GM23338 (cell line): ENCODE measurements at regions not wholly inside any gene's neighbourhood (a gene's known extent, or its start where the extent isn't known, plus 50 kb on each side); places are given as distances from the start of the nearest gene placed in this dataset.
"Not testable (repeated sequence)": the region's sequence is repeated elsewhere in the genome, so short reads cannot be mapped to it uniquely, and the experiment has no call there.

Experiments used
- ATAC-seq: fragments of 200-7000 bp; cut with Tn5 transposase; 3 replicates; pipeline ENCODE4 v1.9.1; 2020
- DNase-seq: peaks from one replicate; pipeline ENCODE4 v3.0.0-alpha.2; 2015; ENCODE audit warnings: low spot score
- H2AFZ ChIP-seq: fragments of 200-600 bp; sonication (generic); 2 replicates; pipeline ENCODE4 v1.8.0; 2016; ENCODE audit warnings: antibody characterized with exemption, mild to moderate bottlenecking, moderate library complexity
- H3F3A ChIP-seq: fragments of 200-600 bp; sonication (generic); replicated peaks from 2 replicates; pipeline ENCODE4 v1.8.0; 2017; ENCODE audit warnings: antibody characterized with exemption, mixed run types, low read depth
- H3K27ac ChIP-seq: fragments of 200-600 bp; sonication (generic); 2 replicates; pipeline ENCODE4 v1.6.1; 2016; ENCODE audit warnings: low read depth
- H3K27me3 ChIP-seq: fragments of 200-600 bp; sonication (generic); 2 replicates; pipeline ENCODE4 v1.8.0; 2016; ENCODE audit warnings: mild to moderate bottlenecking, mixed run types, moderate library complexity; ENCODE audit not compliant: insufficient read depth
- H3K36me3 ChIP-seq: fragments of 200-600 bp; sonication (generic); 2 replicates; pipeline ENCODE4 v1.8.0; 2016; ENCODE audit warnings: mild to moderate bottlenecking; ENCODE audit not compliant: insufficient read depth
- H3K4me1 ChIP-seq: fragments of 200-600 bp; sonication (generic); 2 replicates; pipeline ENCODE4 v1.8.0; 2016; ENCODE audit warnings: mild to moderate bottlenecking, moderate library complexity; ENCODE audit not compliant: insufficient read depth
- H3K4me2 ChIP-seq: fragments of 200-600 bp; sonication (generic); 2 replicates; pipeline ENCODE4 v1.7.1; 2017; ENCODE audit warnings: mixed run types
- H3K4me3 ChIP-seq: fragments of 200-600 bp; sonication (generic); 2 replicates; pipeline ENCODE4 v1.6.1; 2016; ENCODE audit warnings: mixed run types
- H3K79me2 ChIP-seq: fragments of 200-600 bp; sonication (generic); replicated peaks from 2 replicates; pipeline ENCODE4 v1.8.0; 2017; ENCODE audit warnings: mild to moderate bottlenecking; ENCODE audit not compliant: insufficient read depth
- H3K9me2 ChIP-seq: fragments of 200-600 bp; sonication (generic); 2 replicates; pipeline ENCODE4 v1.8.0; 2017; ENCODE audit not compliant: insufficient read depth
- H4K20me1 ChIP-seq: fragments of 200-600 bp; sonication (generic); replicated peaks from 2 replicates; pipeline ENCODE4 v1.8.0; 2017; ENCODE audit warnings: mild to moderate bottlenecking; ENCODE audit not compliant: insufficient read depth
- H3K27ac Mint-ChIP-seq: 2 replicates; pipeline ENCODE4 v1.8.0; 2020; ENCODE audit warnings: inconsistent platforms, mild to moderate bottlenecking, moderate library complexity, mixed read lengths
- H3K27me3 Mint-ChIP-seq: 3 replicates; pipeline ENCODE4 v1.8.0; 2022; ENCODE audit warnings: low read depth, mild to moderate bottlenecking, moderate library complexity, mixed read lengths, inconsistent platforms; ENCODE audit not compliant: insufficient read depth, poor library complexity
- H3K36me3 Mint-ChIP-seq: 3 replicates; pipeline ENCODE4 v1.8.0; 2021; ENCODE audit warnings: low read depth, mild to moderate bottlenecking, inconsistent platforms, moderate library complexity, mixed read lengths
- H3K4me1 Mint-ChIP-seq: 3 replicates; pipeline ENCODE4 v1.8.0; 2020; ENCODE audit warnings: mild to moderate bottlenecking, inconsistent platforms, mixed read lengths
- H3K4me3 Mint-ChIP-seq: 3 replicates; pipeline ENCODE4 v1.8.0; 2021; ENCODE audit warnings: moderate library complexity, mild to moderate bottlenecking, inconsistent platforms, mixed read lengths
- H3K9me3 Mint-ChIP-seq: 3 replicates; pipeline ENCODE4 v1.8.0; 2020; ENCODE audit warnings: moderate library complexity, mild to moderate bottlenecking, inconsistent platforms, mixed read lengths
- CTCF ChIP-seq, 2 experiments: fragments of 200-600 bp in 1 of 2; sonication (generic) in 1 of 2; conservative IDR thresholded peaks; 2 replicates each; pipeline versions ENCODE4 v1.5.1 to v1.6.1; 2016 to 2017; ENCODE audit warnings: antibody characterized with exemption in 2 of 2, low read depth in 2 of 2, mild to moderate bottlenecking in 2 of 2, moderate library complexity in 1 of 2
- ETS1 ChIP-seq: IDR thresholded peaks from 2 replicates; pipeline ENCODE4 v1.6.1; 2016; ENCODE audit warnings: antibody characterized with exemption
- EZH2 ChIP-seq: fragments of 200-600 bp; sonication (generic); IDR thresholded peaks from one replicate; pipeline ENCODE4 v1.8.0; 2017; ENCODE audit warnings: antibody characterized with exemption, mild to moderate bottlenecking, low read depth; ENCODE audit not compliant: unreplicated experiment
- JUNB ChIP-seq: IDR thresholded peaks from one replicate; pipeline ENCODE4 v1.6.1; 2016; ENCODE audit warnings: antibody characterized with exemption; ENCODE audit not compliant: unreplicated experiment
- POLR2AphosphoS5 ChIP-seq: IDR thresholded peaks from 2 replicates; pipeline ENCODE4 v1.6.1; 2016; ENCODE audit warnings: antibody characterized with exemption, low read depth
- REST ChIP-seq: IDR thresholded peaks from one replicate; pipeline ENCODE4 v1.6.1; 2018; ENCODE audit warnings: antibody characterized with exemption; ENCODE audit not compliant: unreplicated experiment
- STAT1 ChIP-seq: IDR thresholded peaks from one replicate; pipeline ENCODE4 v1.6.1; 2016; ENCODE audit warnings: antibody characterized with exemption; ENCODE audit not compliant: unreplicated experiment
- ZNF114 ChIP-seq: fragments of 250-450 bp; sonication (Bioruptor Pico); IDR thresholded peaks from 2 replicates; pipeline ENCODE4 v1.5.0; 2020; ENCODE audit warnings: mild to moderate bottlenecking, moderate library complexity
- ZNF331 ChIP-seq: fragments of 250-450 bp; sonication (Bioruptor Pico); IDR thresholded peaks from 2 replicates; pipeline ENCODE4 v1.5.0; 2020; ENCODE audit warnings: low read depth, mild to moderate bottlenecking, moderate library complexity

GRCh38 chr13:34381228-34381627 is 560.8 kb upstream of the NBEA start (continued):
- TF ChIP-seq ZNF114 (CRISPR knock-in tag) (no peak), STAT1 (no peak), JUNB (no peak), ETS1 (no peak), REST (no peak)

GRCh38 chr13:34383728-34384127 is 558.3 kb upstream of the NBEA start:
- H3K79me2 ChIP-seq = no peaks in the 10 kb centered on the region
- no peaks in the 10 kb centered on the region for H3K4me1 ChIP-seq
- no peak overlapping the region for H3K4me3 Mint-ChIP-seq
- H3K9me3 Mint-ChIP-seq = no peaks in the 10 kb centered on the region
- TF ChIP-seq EZH2 = no peak
- no peak for TF ChIP-seq ZNF331 (CRISPR knock-in tag)
- no peak for TF ChIP-seq ETS1
- TF ChIP-seq REST = no peak
- no peak for TF ChIP-seq ZNF114 (CRISPR knock-in tag)
- no peak for TF ChIP-seq POLR2AphosphoS5
- TF ChIP-seq STAT1 = no peak
- TF ChIP-seq CTCF (conservative IDR thresholded peaks at IDR 0.05; ENCODE audit: low read depth in 2 of 2) = no peak
- DNase-seq (no peak), ATAC-seq (no peak)
- no peaks in the 10 kb centered on the region for H3K4me1 Mint-ChIP-seq
- H3K4me2 ChIP-seq = no peak overlapping the region
- no peaks in the 10 kb centered on the region for H3K36me3 ChIP-seq
- no peak overlapping the region for H3K27ac Mint-ChIP-seq
- H3K27me3 Mint-ChIP-seq = no peaks in the 10 kb centered on the region
- H3K27ac ChIP-seq = no peak overlapping the region
- no peaks in the 10 kb centered on the region for H4K20me1 ChIP-seq
- H3K4me3 ChIP-seq = no peak overlapping the region
- no peaks in the 10 kb centered on the region for H3K36me3 Mint-ChIP-seq
- H3K9me2 ChIP-seq = peaks cover 4% of the 10 kb centered on the region
- H2AFZ ChIP-seq = no peak overlapping the region
- no peaks in the 10 kb centered on the region for H3K27me3 ChIP-seq
- H3F3A ChIP-seq = no peaks in the 10 kb centered on the region

GRCh38 chr13:34386229-34386628 is 555.8 kb upstream of the NBEA start:
- ATAC-seq, H3K27me3 ChIP-seq, H3K36me3 ChIP-seq, H3K4me3 ChIP-seq, H3K27me3 Mint-ChIP-seq, H3K9me3 Mint-ChIP-seq, H3K4me3 Mint-ChIP-seq, H3K4me1 ChIP-seq, DNase-seq, H3K9me2 ChIP-seq, H3K27ac Mint-ChIP-seq, H4K20me1 ChIP-seq, H3K4me2 ChIP-seq, H3K36me3 Mint-ChIP-seq, H3K79me2 ChIP-seq, H3K4me1 Mint-ChIP-seq, H3F3A ChIP-seq, H3K27ac ChIP-seq, H2AFZ ChIP-seq: not testable (repeated sequence)
